Posterior vena cava (tissue), 2 donors: ENCODE measurements at regions not wholly inside any gene's neighbourhood (a gene's known extent, or its start where the extent isn't known, plus 50 kb on each side); places are given as distances from the start of the nearest gene placed in this dataset.
"Not testable (repeated sequence)": the region's sequence is repeated elsewhere in the genome, so short reads cannot be mapped to it uniquely, and the experiment has no call there.

ENCODE experiments used
- DNase-seq: peaks from one replicate; pipeline ENCODE4 v3.0.0-alpha.2; 2020; ENCODE audit warnings: low spot score
- intact Hi-C, 2 donors: fragments of 100-400 bp; cut with DNase I; formaldehyde crosslinking; loops; one replicate each; pipeline versions ENCODE4 v1.14.1 to v1.14.2; 2022 to 2023
- donor health status: DM: yes; HTN: yes; CAD: no.
- donor health status: DM: yes; HTN: yes; CAD: no.

GRCh38 chr2:226280136-226280535, 519.5 kb downstream of the IRS1 start:
- intact Hi-C loops, DNase-seq: not testable (repeated sequence)

- intact Hi-C loops, result no loop called here
- no peak for DNase-seq
These were observed 524.4 kb downstream of the IRS1 start for GRCh38 chr2:226275215-226275614.

GRCh38 chr2:226274143-226274542, 525.5 kb downstream of the IRS1 start:
- intact Hi-C loops, result no loop called here

GRCh38 chr2:226273440-226273839, 526.2 kb downstream of the IRS1 start:
- no peak for DNase-seq

More at GRCh38 chr2:226274143-226274542, 525.5 kb downstream of the IRS1 start:
- no peak for DNase-seq

GRCh38 chr2:226272435-226272834, 527.2 kb downstream of the IRS1 start:
- intact Hi-C loops, result no loop called here
- no peak for DNase-seq

More at GRCh38 chr2:226273440-226273839, 526.2 kb downstream of the IRS1 start:
- intact Hi-C loops, result no loop called here

- no peak for DNase-seq
- intact Hi-C loops, result no loop called here
These were observed 529.1 kb downstream of the IRS1 start for GRCh38 chr2:226270285-226271058.

GRCh38 chr2:226267516-226268289, 531.9 kb downstream of the IRS1 start:
- DNase-seq, result no peak
- intact Hi-C loops, result no loop called here

GRCh38 chr2:226256709-226257376, 542.8 kb downstream of the IRS1 start:
- no peak for DNase-seq
- intact Hi-C loops, result no loop called here

GRCh38 chr2:226256237-226256636, 543.4 kb downstream of the IRS1 start:
- no peak for DNase-seq
- intact Hi-C loops, result no loop called here

GRCh38 chr2:226251661-226252060, 548.0 kb downstream of the IRS1 start:
- intact Hi-C loops, result loop anchor here in 1 of 2 donors (2.0 kb wide), 1 partner anchor 73 kb away; no protein-coding TSS in a partner anchor
- no peak for DNase-seq

GRCh38 chr2:226247289-226248275, 552.0 kb downstream of the IRS1 start:
- DNase-seq, result no peak
- intact Hi-C loops, result no loop called here

GRCh38 chr2:226234187-226234586, 565.4 kb downstream of the IRS1 start:
- intact Hi-C loops, result no loop called here
- DNase-seq, result no peak

GRCh38 chr2:226233388-226233787, 566.2 kb downstream of the IRS1 start:
- intact Hi-C loops, result no loop called here
- no peak for DNase-seq

- no peak for DNase-seq
- intact Hi-C loops, result no loop called here
These were observed 571.5 kb downstream of the IRS1 start for GRCh38 chr2:226228080-226228479.

GRCh38 chr2:226227341-226227740, 572.3 kb downstream of the IRS1 start:
- intact Hi-C loops, result no loop called here
- DNase-seq, result no peak

- intact Hi-C loops, result no loop called here
- no peak for DNase-seq
These were observed 575.9 kb downstream of the IRS1 start for GRCh38 chr2:226223704-226224103.

GRCh38 chr2:226220511-226220910, 579.1 kb downstream of the IRS1 start:
- no peak for DNase-seq
- intact Hi-C loops, result no loop called here

- DNase-seq, result no peak
- intact Hi-C loops, result no loop called here
These were observed 582.4 kb downstream of the IRS1 start for GRCh38 chr2:226217191-226217590.

- intact Hi-C loops, result no loop called here
- DNase-seq, result no peak
These were observed 583.0 kb downstream of the IRS1 start for GRCh38 chr2:226216575-226216974.
